Type B pancreatic cell (in vitro differentiated cells): ENCODE measurements at regions not wholly inside any gene's neighbourhood (a gene's known extent, or its start where the extent isn't known, plus 50 kb on each side); places are given as distances from the start of the nearest gene placed in this dataset.
"Not testable (repeated sequence)": the region's sequence is repeated elsewhere in the genome, so short reads cannot be mapped to it uniquely, and the experiment has no call there.

Source experiments
- DNase-seq: peaks from one replicate; pipeline ENCODE4 v3.0.0; 2021; ENCODE audit warnings: mixed read lengths; ENCODE audit not compliant: unreplicated experiment; ENCODE audit errors: extremely low spot score
- H3K27ac Mint-ChIP-seq: 2 replicates; pipeline ENCODE4 v1.8.0; 2021; ENCODE audit warnings: mild to moderate bottlenecking, mixed read lengths
- H3K27me3 Mint-ChIP-seq: 2 replicates; pipeline ENCODE4 v1.8.0; 2021; ENCODE audit warnings: mixed read lengths
- H3K36me3 Mint-ChIP-seq: 2 replicates; pipeline ENCODE4 v1.8.0; 2021; ENCODE audit warnings: mixed read lengths
- H3K4me1 Mint-ChIP-seq: one replicate; pipeline ENCODE4 v1.8.0; 2021; ENCODE audit warnings: mixed read lengths; ENCODE audit not compliant: unreplicated experiment
- H3K4me3 Mint-ChIP-seq: 2 replicates; pipeline ENCODE4 v1.8.0; 2021; ENCODE audit warnings: mild to moderate bottlenecking, mixed read lengths
- H3K9me3 Mint-ChIP-seq: 2 replicates; pipeline ENCODE4 v1.8.0; 2021; ENCODE audit warnings: mixed read lengths
- CTCF ChIP-seq: fragments of 200-600 bp; sonication (generic); conservative IDR thresholded peaks from 2 replicates; pipeline ENCODE4 v1.5.0; 2021; ENCODE audit warnings: antibody characterized with exemption, mild to moderate bottlenecking

GRCh38 chr9:84517026-84517425 lies 152.5 kb upstream of the NTRK2 start:
- no peak for DNase-seq
- no peaks in the 10 kb centered on the region for H3K9me3 Mint-ChIP-seq
- no peak overlapping the region for H3K4me3 Mint-ChIP-seq
- H3K27ac Mint-ChIP-seq, result no peak overlapping the region
- no peaks in the 10 kb centered on the region for H3K36me3 Mint-ChIP-seq
- H3K27me3 Mint-ChIP-seq, result peaks cover 3% of the 10 kb centered on the region
- H3K4me1 Mint-ChIP-seq, result no peaks in the 10 kb centered on the region
- TF ChIP-seq CTCF, result no peak

GRCh38 chr9:84519413-84519812 lies 150.1 kb upstream of the NTRK2 start:
- TF ChIP-seq CTCF, result no peak
- Mint-ChIP-seq H3K27me3 (peaks cover 2% of the 10 kb centered on the region), H3K27ac (no peak overlapping the region), H3K4me1 (no peaks in the 10 kb centered on the region), H3K36me3 (no peaks in the 10 kb centered on the region), H3K9me3 (no peaks in the 10 kb centered on the region), H3K4me3 (no peak overlapping the region)
- no peak for DNase-seq

GRCh38 chr9:84521208-84521607 lies 148.3 kb upstream of the NTRK2 start:
- Mint-ChIP-seq H3K4me3 (no peak overlapping the region), H3K27ac (no peak overlapping the region), H3K9me3 (no peaks in the 10 kb centered on the region), H3K4me1 (no peaks in the 10 kb centered on the region), H3K36me3 (no peaks in the 10 kb centered on the region), H3K27me3 (peaks cover 4% of the 10 kb centered on the region)
- no peak for DNase-seq
- TF ChIP-seq CTCF, result no peak

GRCh38 chr9:84526211-84526610 lies 143.3 kb upstream of the NTRK2 start:
- not testable (repeated sequence) for H3K27ac Mint-ChIP-seq, H3K36me3 Mint-ChIP-seq, H3K4me1 Mint-ChIP-seq, H3K27me3 Mint-ChIP-seq, DNase-seq, H3K4me3 Mint-ChIP-seq, H3K9me3 Mint-ChIP-seq

- not testable (repeated sequence) for H3K27me3 Mint-ChIP-seq, H3K36me3 Mint-ChIP-seq, DNase-seq, H3K4me3 Mint-ChIP-seq, H3K27ac Mint-ChIP-seq, H3K4me1 Mint-ChIP-seq, H3K9me3 Mint-ChIP-seq
Measured at GRCh38 chr9:84527060-84527720, 142.3 kb upstream of the NTRK2 start.

GRCh38 chr9:84535973-84536372 lies 133.6 kb upstream of the NTRK2 start:
- H3K9me3 Mint-ChIP-seq, result peaks cover 13% of the 10 kb centered on the region
- not testable (repeated sequence) for H3K4me1 Mint-ChIP-seq, H3K27me3 Mint-ChIP-seq, H3K27ac Mint-ChIP-seq, DNase-seq, H3K36me3 Mint-ChIP-seq, H3K4me3 Mint-ChIP-seq

- no peak for TF ChIP-seq CTCF
- H3K36me3 Mint-ChIP-seq, result no peaks in the 10 kb centered on the region
- H3K27me3 Mint-ChIP-seq, result no peaks in the 10 kb centered on the region
- H3K27ac Mint-ChIP-seq, result no peak overlapping the region
- peaks cover 9% of the 10 kb centered on the region for H3K9me3 Mint-ChIP-seq
- H3K4me1 Mint-ChIP-seq, result no peaks in the 10 kb centered on the region
- DNase-seq, result no peak
- H3K4me3 Mint-ChIP-seq, result no peak overlapping the region
Measured at GRCh38 chr9:84538879-84539278, 130.7 kb upstream of the NTRK2 start.
